Left ventricle myocardium inferior (tissue), 1 donor: ENCODE measurements at regions not wholly inside any gene's neighbourhood (a gene's known extent, or its start where the extent isn't known, plus 50 kb on each side); places are given as distances from the start of the nearest gene placed in this dataset.
"Not testable (repeated sequence)": the region's sequence is repeated elsewhere in the genome, so short reads cannot be mapped to it uniquely, and the experiment has no call there.

Experiments used
- DNase-seq: peaks from one replicate; pipeline ENCODE4 v3.0.0-alpha.2; 2020
- H3K27ac ChIP-seq: fragments of 200-600 bp; replicated peaks from 2 replicates; pipeline ENCODE4 v1.8.0; 2021
- H3K27me3 ChIP-seq: fragments of 200-600 bp; 2 replicates; pipeline ENCODE4 v1.8.0; 2021; ENCODE audit warnings: low read depth
- H3K36me3 ChIP-seq: fragments of 200-600 bp; 2 replicates; pipeline ENCODE4 v1.8.0; 2021
- H3K4me1 ChIP-seq: fragments of 200-600 bp; 2 replicates; pipeline ENCODE4 v1.8.0; 2021
- H3K4me3 ChIP-seq: fragments of 200-600 bp; 2 replicates; pipeline ENCODE4 v1.8.0; 2021; ENCODE audit warnings: mild to moderate bottlenecking, moderate library complexity
- H3K9me3 ChIP-seq: fragments of 200-600 bp; replicated peaks from 2 replicates; pipeline ENCODE4 v1.8.0; 2021
- CTCF ChIP-seq: fragments of 200-600 bp; IDR thresholded peaks from 2 replicates; pipeline ENCODE4 v1.8.0; 2021; ENCODE audit warnings: antibody characterized with exemption, mild to moderate bottlenecking, borderline replicate concordance
- intact Hi-C: fragments of 100-400 bp; cut with micrococcal nuclease; formaldehyde crosslinking; loops from one replicate; pipeline ENCODE4 v1.11.0; 2022
- donor health status: DM: no; HTN: yes; CAD: no; lungs with severe emphysema.

DNA sequence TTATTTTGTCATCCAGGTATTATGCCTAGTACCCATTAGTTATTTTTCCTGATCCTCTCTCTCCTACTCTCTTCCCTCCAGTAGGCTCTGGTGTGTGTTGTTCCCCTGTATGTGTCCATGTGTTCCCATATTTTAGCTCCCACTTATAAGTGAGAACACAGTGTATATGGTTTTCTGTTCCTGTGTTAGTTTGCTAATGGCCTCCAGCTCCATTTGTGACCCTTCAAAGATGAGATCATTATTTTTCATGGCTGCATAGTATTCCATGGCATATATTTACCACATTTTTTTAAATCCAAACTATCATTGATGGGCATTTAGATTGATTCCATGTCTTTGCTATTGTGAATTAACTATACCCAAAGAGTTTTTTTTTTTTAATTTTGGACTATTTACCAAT is 1675.7 kb upstream of the B3GALT2 start:
- Histone ChIP-seq H3K27me3 (no peaks in the 10 kb centered on the region), H3K36me3 (no peaks in the 10 kb centered on the region), H3K9me3 (peaks cover 4% of the 10 kb centered on the region), H3K4me1 (no peaks in the 10 kb centered on the region), H3K4me3 (no peak overlapping the region), H3K27ac (no peak overlapping the region)
- no peak for DNase-seq
- no peak for TF ChIP-seq CTCF
- intact Hi-C loops: no loop called here

DNA sequence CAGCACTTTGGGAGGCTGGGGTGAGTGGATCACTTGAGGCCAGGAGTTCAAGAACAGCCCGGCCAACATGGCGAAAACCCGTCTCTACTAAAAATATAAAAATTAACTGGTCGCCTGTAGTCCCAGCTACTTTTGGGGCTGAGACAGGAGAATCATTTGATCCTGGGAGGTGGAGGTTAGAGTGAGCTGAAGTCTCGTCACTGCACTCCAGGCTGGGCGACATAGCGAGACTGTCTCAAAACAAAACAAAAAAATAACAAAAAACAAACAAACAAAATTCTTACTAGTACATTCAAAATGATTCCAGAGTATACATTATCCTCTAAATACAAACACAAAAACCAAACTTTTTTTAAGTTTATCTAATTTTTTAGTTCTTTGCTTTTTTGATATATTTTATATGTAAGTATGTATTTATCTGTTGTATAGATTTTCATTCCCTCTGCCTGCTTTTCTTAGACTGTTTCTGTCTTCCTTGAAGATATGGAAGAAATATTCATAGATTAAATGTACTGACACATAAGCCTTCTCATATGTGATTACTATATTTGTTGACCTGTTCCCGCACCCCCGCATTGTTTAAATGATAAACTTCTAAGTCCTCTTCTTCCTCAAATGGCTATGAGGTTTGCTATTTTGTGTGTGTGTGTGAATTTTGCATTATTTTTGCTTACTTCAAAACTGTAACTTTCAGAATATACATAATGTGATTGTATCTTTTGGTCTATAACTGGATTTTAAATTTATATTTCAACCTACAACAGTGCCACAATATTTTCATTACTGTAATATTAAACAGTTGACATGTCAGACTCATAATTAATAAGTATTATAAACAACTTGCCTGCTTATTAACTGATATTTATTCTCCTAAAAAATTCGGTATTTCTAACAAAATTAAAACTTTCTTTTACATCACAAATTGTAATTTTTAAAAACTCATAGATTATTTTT is 1674.1 kb upstream of the B3GALT2 start:
- no peak for TF ChIP-seq CTCF
- Histone ChIP-seq H3K27me3 (no peaks in the 10 kb centered on the region), H3K4me1 (no peaks in the 10 kb centered on the region), H3K36me3 (no peaks in the 10 kb centered on the region), H3K9me3 (peaks cover 4% of the 10 kb centered on the region), H3K27ac (no peak overlapping the region), H3K4me3 (no peak overlapping the region)
- DNase-seq: no peak
- intact Hi-C loops: no loop called here

GRCh38 chr1:194859481-194860154 is 1673.2 kb upstream of the B3GALT2 start:
- H3K4me3 ChIP-seq, H3K27me3 ChIP-seq, H3K9me3 ChIP-seq, H3K4me1 ChIP-seq, H3K36me3 ChIP-seq, DNase-seq, H3K27ac ChIP-seq: not testable (repeated sequence)
- intact Hi-C loops: loop anchor here (10.0 kb wide), 1 partner anchor 55 kb away; no protein-coding TSS in a partner anchor

- intact Hi-C loops: loop anchor here (10.0 kb wide), 1 partner anchor 56 kb away; no protein-coding TSS in a partner anchor
- H3K27ac ChIP-seq, H3K27me3 ChIP-seq, DNase-seq, H3K9me3 ChIP-seq, H3K36me3 ChIP-seq, H3K4me1 ChIP-seq, H3K4me3 ChIP-seq: not testable (repeated sequence)
These were observed 1672.5 kb upstream of the B3GALT2 start for GRCh38 chr1:194858811-194859480.

- no peak for TF ChIP-seq CTCF
- H3K27me3 ChIP-seq: no peaks in the 10 kb centered on the region
- no peaks in the 10 kb centered on the region for H3K4me1 ChIP-seq
- DNase-seq: no peak
- intact Hi-C loops: loop anchor here (10.0 kb wide), 1 partner anchor 57 kb away; no protein-coding TSS in a partner anchor
- peaks cover 14% of the 10 kb centered on the region for H3K9me3 ChIP-seq
- H3K27ac ChIP-seq: no peak overlapping the region
- no peaks in the 10 kb centered on the region for H3K36me3 ChIP-seq
- no peak overlapping the region for H3K4me3 ChIP-seq
These were observed 1671.0 kb upstream of the B3GALT2 start for GRCh38 chr1:194857413-194857812.

- Histone ChIP-seq H3K9me3 (peaks cover 5% of the 10 kb centered on the region), H3K27me3 (no peaks in the 10 kb centered on the region), H3K36me3 (no peaks in the 10 kb centered on the region), H3K4me3 (no peak overlapping the region), H3K27ac (no peak overlapping the region), H3K4me1 (no peaks in the 10 kb centered on the region)
- DNase-seq: no peak
- intact Hi-C loops: no loop called here
- TF ChIP-seq CTCF: no peak
These were observed 1662.4 kb upstream of the B3GALT2 start for GRCh38 chr1:194848846-194849245.
